NCI-H2081 treated with DMSO at 0.1 percent for 48 hours (cell line): ENCODE measurements at regions not wholly inside any gene's neighbourhood (a gene's known extent, or its start where the extent isn't known, plus 50 kb on each side); places are given as distances from the start of the nearest gene placed in this dataset.

Source experiments
- DNase-seq: peaks from one replicate; lab custom pipeline; 2025; lab: John Stamatoyannopoulos, UW

GRCh38 chr20:11581271-11581670, 336.4 kb upstream of the BTBD3 start:
- no peak for DNase-seq

- no peak for DNase-seq
Measured at GRCh38 chr20:11582060-11582459, 335.6 kb upstream of the BTBD3 start.

- peak; percentile 24 for DNase-seq
Measured at GRCh38 chr20:11585752-11586352, 331.8 kb upstream of the BTBD3 start.

GRCh38 chr20:11588875-11589274, 328.8 kb upstream of the BTBD3 start:
- no peak for DNase-seq

- DNase-seq = no peak
Measured at GRCh38 chr20:11591965-11592364, 325.7 kb upstream of the BTBD3 start.

GRCh38 chr20:11604339-11604738, 313.4 kb upstream of the BTBD3 start:
- DNase-seq = no peak

- no peak for DNase-seq
Measured at GRCh38 chr20:11607047-11607446, 310.6 kb upstream of the BTBD3 start.

GRCh38 chr20:11608736-11609135, 309.0 kb upstream of the BTBD3 start:
- DNase-seq = no peak

- DNase-seq = no peak
Measured at GRCh38 chr20:11624704-11625103, 293.0 kb upstream of the BTBD3 start.

GRCh38 chr20:11626551-11626950, 291.1 kb upstream of the BTBD3 start:
- no peak for DNase-seq

- DNase-seq = no peak
Measured at GRCh38 chr20:11642866-11643265, 274.8 kb upstream of the BTBD3 start.

- DNase-seq = no peak
Measured at GRCh38 chr20:11646359-11646758, 271.3 kb upstream of the BTBD3 start.

- no peak for DNase-seq
Measured at GRCh38 chr20:11650566-11650965, 267.1 kb upstream of the BTBD3 start.

- no peak for DNase-seq
Measured at GRCh38 chr20:11651138-11651537, 266.6 kb upstream of the BTBD3 start.

GRCh38 chr20:11651647-11652046, 266.0 kb upstream of the BTBD3 start:
- no peak for DNase-seq

GRCh38 chr20:11652128-11652527, 265.6 kb upstream of the BTBD3 start:
- DNase-seq = no peak

GRCh38 chr20:11654766-11655165, 262.9 kb upstream of the BTBD3 start:
- no peak for DNase-seq

- no peak for DNase-seq
Measured at GRCh38 chr20:11660673-11661072, 257.0 kb upstream of the BTBD3 start.

- no peak for DNase-seq
Measured at GRCh38 chr20:11671015-11671511, 246.6 kb upstream of the BTBD3 start.

GRCh38 chr20:11672959-11673358, 244.7 kb upstream of the BTBD3 start:
- DNase-seq = no peak

GRCh38 chr20:11675920-11676629, 241.6 kb upstream of the BTBD3 start:
- no peak for DNase-seq

GRCh38 chr20:11676630-11677287, 240.9 kb upstream of the BTBD3 start:
- DNase-seq = no peak

GRCh38 chr20:11677428-11677827, 240.3 kb upstream of the BTBD3 start:
- DNase-seq = no peak
